ENCODE measurements at regions not wholly inside any gene's neighbourhood (a gene's known extent, or its start where the extent isn't known, plus 50 kb on each side); places are given as distances from the start of the nearest gene placed in this dataset.

DNA sequence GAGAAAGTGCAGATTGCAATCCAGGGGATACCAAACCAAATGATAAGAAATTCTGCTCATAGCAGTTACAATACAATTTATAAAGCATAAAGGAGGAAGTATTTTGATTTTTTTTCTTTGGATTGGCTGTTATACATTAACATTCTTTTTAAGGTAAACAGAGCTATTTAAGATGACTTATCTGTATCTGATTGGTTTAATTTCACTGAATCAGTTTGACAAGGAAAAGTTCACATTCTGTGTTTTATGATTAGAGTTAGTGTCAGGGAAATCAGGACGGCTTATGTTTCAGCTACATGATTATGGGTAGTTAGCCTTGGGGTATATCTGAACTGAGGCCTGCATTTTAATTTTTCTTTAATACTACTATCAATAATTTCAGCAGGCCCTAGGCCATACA is 360.9 kb downstream of the ARL6IP6 start:
- TF ChIP-seq, protein P1, sequence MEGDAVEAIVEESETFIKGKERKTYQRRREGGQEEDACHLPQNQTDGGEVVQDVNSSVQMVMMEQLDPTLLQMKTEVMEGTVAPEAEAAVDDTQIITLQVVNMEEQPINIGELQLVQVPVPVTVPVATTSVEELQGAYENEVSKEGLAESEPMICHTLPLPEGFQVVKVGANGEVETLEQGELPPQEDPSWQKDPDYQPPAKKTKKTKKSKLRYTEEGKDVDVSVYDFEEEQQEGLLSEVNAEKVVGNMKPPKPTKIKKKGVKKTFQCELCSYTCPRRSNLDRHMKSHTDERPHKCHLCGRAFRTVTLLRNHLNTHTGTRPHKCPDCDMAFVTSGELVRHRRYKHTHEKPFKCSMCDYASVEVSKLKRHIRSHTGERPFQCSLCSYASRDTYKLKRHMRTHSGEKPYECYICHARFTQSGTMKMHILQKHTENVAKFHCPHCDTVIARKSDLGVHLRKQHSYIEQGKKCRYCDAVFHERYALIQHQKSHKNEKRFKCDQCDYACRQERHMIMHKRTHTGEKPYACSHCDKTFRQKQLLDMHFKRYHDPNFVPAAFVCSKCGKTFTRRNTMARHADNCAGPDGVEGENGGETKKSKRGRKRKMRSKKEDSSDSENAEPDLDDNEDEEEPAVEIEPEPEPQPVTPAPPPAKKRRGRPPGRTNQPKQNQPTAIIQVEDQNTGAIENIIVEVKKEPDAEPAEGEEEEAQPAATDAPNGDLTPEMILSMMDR (IDR thresholded peaks at IDR 0.05) = no peak
- no peak for TF ChIP-seq POLR2A (IDR thresholded peaks at IDR 0.05)
